Neural cell (in vitro differentiated cells): ENCODE measurements at regions not wholly inside any gene's neighbourhood (a gene's known extent, or its start where the extent isn't known, plus 50 kb on each side); places are given as distances from the start of the nearest gene placed in this dataset.

Source experiments
- CTCF ChIP-seq: fragments of 450-650 bp; IDR thresholded peaks from 2 replicates; pipeline ENCODE4 v1.5.1; 2014; ENCODE audit warnings: antibody characterized with exemption, mild to moderate bottlenecking, moderate library complexity; ENCODE audit not compliant: poor library complexity, severe bottlenecking
- EP300 ChIP-seq: fragments of 450-650 bp; conservative IDR thresholded peaks from 2 replicates; pipeline ENCODE4 v1.6.1; 2014; ENCODE audit warnings: antibody characterized with exemption, mild to moderate bottlenecking, moderate library complexity; ENCODE audit not compliant: poor library complexity, severe bottlenecking
- EZH2 ChIP-seq: fragments of 200-600, 300-800 bp; shearing (Covaris generic), sonication (generic); IDR thresholded peaks from 2 replicates; pipeline ENCODE4 v1.6.1; 2014; ENCODE audit warnings: antibody characterized with exemption, low read length, borderline replicate concordance, mild to moderate bottlenecking; ENCODE audit not compliant: insufficient read depth, poor library complexity, severe bottlenecking
- POLR2AphosphoS5 ChIP-seq: IDR thresholded peaks from 2 replicates; pipeline ENCODE4 v1.6.1; 2012
- RAD21 ChIP-seq: fragments of 450-650 bp; conservative IDR thresholded peaks from 2 replicates; pipeline ENCODE4 v1.6.1; 2014; ENCODE audit warnings: antibody characterized with exemption, mild to moderate bottlenecking, moderate library complexity
- SMC3 ChIP-seq: fragments of 450-650 bp; conservative IDR thresholded peaks from 2 replicates; pipeline ENCODE4 v1.6.1; 2014; ENCODE audit warnings: antibody characterized with exemption, mild to moderate bottlenecking, moderate library complexity; ENCODE audit not compliant: poor library complexity
- TAF1 ChIP-seq: IDR thresholded peaks from 2 replicates; pipeline ENCODE4 v1.6.1; 2012; ENCODE audit warnings: low read depth

GRCh38 chr9:18410983-18411382 is 63.0 kb upstream of the ADAMTSL1 start:
- no peak for TF ChIP-seq SMC3
- TF ChIP-seq POLR2AphosphoS5, result no peak
- no peak for TF ChIP-seq CTCF
- TF ChIP-seq EP300, result no peak
- no peak for TF ChIP-seq TAF1
- no peak for TF ChIP-seq EZH2
- TF ChIP-seq RAD21, result no peak
